ENCODE measurements at regions not wholly inside any gene's neighbourhood (a gene's known extent, or its start where the extent isn't known, plus 50 kb on each side); places are given as distances from the start of the nearest gene placed in this dataset.

DNA sequence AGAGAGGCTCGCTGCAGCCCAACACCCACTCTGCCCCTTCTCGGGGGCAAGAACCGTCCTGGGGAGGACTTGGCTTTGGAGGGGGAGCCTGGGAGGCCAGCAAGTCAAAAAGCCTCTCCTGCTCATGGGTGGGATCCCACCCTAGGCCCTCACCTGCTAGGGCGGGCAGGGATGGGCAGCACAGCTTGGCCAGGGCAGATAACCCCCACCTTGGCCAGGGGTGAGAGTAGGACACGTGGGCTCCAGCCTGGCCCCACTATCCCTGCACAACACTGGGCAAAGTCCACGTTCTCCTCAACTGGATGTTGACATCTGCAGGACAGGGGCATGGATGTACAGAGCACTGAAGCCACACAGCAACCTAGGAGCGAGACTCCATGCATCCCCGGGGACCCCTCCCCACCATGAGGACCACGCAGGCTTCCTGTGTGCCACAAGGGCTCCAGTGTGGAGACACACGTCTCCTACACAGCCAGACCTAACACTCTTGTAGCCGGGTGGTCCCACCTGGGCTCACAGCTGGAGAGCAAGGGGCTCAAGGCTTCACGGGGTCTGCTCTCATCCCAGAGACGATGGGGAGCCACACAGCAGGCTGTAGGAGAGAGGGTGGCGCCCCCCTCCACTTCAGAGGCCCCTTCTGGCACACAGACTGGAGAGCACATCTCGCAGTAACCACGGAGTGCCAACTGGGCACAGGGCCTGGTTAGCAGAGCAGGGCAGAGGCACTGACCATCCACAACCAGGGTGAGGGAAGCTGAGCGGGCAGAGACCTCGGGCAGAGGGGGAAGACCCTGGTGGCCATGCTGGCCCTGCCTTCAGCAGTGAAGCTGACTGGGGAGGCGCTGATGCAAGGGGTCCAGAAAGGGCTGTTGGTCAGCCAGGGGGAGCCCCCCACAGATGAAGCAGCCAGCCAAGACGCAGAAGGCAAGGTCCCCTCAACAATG lies 171.1 kb downstream of the CRYBB2 start (continued):
- TF ChIP-seq RNF2 (IDR thresholded peaks at IDR 0.05; ENCODE audit: borderline replicate concordance, low read depth, low read length, missing control alignments, poor library complexity, severe bottlenecking): no peak
- TF ChIP-seq CHD1 (IDR thresholded peaks at IDR 0.05; ENCODE audit: low read depth, low read length): no peak

All from H1 (cell line).